Ovary (tissue), 3 donors: ENCODE measurements at regions not wholly inside any gene's neighbourhood (a gene's known extent, or its start where the extent isn't known, plus 50 kb on each side); places are given as distances from the start of the nearest gene placed in this dataset.
"Not testable (repeated sequence)": the region's sequence is repeated elsewhere in the genome, so short reads cannot be mapped to it uniquely, and the experiment has no call there.

Source experiments
- CTCF ChIP-seq, 3 donors: fragments of 450-650 bp in 2 of 3; fragments of 200-600 bp in 1 of 3; IDR thresholded peaks; one replicate each; pipeline versions ENCODE4 v1.5.1 to v1.8.0; 2016 to 2022; ENCODE audit warnings: antibody characterized with exemption in 3 of 3, mild to moderate bottlenecking in 1 of 3
- POLR2A ChIP-seq: fragments of 450-650 bp; IDR thresholded peaks from one replicate; pipeline ENCODE4 v1.6.1; 2017; ENCODE audit warnings: antibody characterized with exemption, mild to moderate bottlenecking, moderate library complexity
- donor health status: DM: no; HTN: no; CAD: no.

- not testable (repeated sequence) for TF ChIP-seq CTCF (IDR thresholded peaks at IDR 0.05); POLR2A
Measured at GRCh38 chr7:63604853-63605252, 393.8 kb upstream of the ZNF722 start.
